ENCODE measurements at regions not wholly inside any gene's neighbourhood (a gene's known extent, or its start where the extent isn't known, plus 50 kb on each side); places are given as distances from the start of the nearest gene placed in this dataset.

- H3K4me3 ChIP-seq (ENCODE audit: low read depth, low read length): no peak overlapping the region
- H3K36me3 ChIP-seq: no peaks in the 10 kb centered on the region
- TF ChIP-seq, protein P1, sequence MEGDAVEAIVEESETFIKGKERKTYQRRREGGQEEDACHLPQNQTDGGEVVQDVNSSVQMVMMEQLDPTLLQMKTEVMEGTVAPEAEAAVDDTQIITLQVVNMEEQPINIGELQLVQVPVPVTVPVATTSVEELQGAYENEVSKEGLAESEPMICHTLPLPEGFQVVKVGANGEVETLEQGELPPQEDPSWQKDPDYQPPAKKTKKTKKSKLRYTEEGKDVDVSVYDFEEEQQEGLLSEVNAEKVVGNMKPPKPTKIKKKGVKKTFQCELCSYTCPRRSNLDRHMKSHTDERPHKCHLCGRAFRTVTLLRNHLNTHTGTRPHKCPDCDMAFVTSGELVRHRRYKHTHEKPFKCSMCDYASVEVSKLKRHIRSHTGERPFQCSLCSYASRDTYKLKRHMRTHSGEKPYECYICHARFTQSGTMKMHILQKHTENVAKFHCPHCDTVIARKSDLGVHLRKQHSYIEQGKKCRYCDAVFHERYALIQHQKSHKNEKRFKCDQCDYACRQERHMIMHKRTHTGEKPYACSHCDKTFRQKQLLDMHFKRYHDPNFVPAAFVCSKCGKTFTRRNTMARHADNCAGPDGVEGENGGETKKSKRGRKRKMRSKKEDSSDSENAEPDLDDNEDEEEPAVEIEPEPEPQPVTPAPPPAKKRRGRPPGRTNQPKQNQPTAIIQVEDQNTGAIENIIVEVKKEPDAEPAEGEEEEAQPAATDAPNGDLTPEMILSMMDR (IDR thresholded peaks at IDR 0.05; ENCODE audit: low read depth, low read length): no peak
- no peak for DNase-seq
- H3K27me3 ChIP-seq: no peaks in the 10 kb centered on the region
- H3K9me3 ChIP-seq: no peaks in the 10 kb centered on the region
- H3K4me1 ChIP-seq: no peaks in the 10 kb centered on the region
These were observed 135.7 kb upstream of the C16orf82 start for GRCh38 chr16:26930786-26931581.

DNA sequence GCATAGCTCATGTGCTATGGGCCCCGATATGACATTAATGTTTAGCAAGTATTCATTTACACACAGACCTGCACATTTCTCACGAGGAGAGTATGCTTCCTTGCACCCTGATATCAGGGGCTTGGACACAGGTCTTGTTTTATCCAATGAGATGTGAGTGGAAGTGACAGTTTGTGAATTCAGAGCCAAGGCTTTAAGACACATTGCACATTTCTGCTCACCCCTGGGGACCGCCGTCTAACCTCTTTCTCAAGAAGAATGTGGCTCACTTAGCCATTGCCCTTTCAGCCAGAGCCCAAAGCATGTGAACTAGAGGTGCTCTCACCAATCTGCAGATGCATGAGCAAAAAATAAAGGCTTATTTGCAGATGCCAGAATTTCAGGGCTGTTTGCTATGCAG lies 116.1 kb upstream of the C16orf82 start:
- no peaks in the 10 kb centered on the region for H3K36me3 ChIP-seq
- TF ChIP-seq, protein P1 (IDR thresholded peaks at IDR 0.05; ENCODE audit: low read depth, low read length): no peak
- DNase-seq: no peak
- H3K27me3 ChIP-seq: no peaks in the 10 kb centered on the region
- H3K9me3 ChIP-seq: no peaks in the 10 kb centered on the region
- no peak overlapping the region for H3K4me3 ChIP-seq (ENCODE audit: low read depth, low read length)
- H3K4me1 ChIP-seq: no peaks in the 10 kb centered on the region

DNA sequence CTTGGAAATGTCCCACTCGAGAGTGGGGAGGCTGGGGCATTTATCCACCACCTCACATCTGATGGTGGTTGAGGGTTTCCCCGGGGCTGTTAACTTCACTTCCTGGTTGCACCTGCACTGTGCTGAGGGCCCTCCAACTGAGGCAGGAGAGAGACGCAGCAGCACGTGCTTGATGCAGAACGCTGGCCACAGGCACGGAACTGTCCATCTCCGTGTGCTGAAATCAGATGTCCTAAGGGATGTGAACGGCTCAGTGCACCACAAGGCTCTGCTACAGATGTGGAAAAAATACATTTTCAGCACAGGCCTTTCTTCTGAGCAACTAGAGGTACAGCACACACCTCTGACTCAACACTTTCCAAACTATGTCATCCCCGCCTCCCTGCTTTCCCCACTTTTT lies 114.8 kb upstream of the C16orf82 start:
- Histone ChIP-seq H3K4me1 (no peaks in the 10 kb centered on the region), H3K4me3 (ENCODE audit: low read depth, low read length) (no peak overlapping the region), H3K36me3 (no peaks in the 10 kb centered on the region), H3K27me3 (no peaks in the 10 kb centered on the region), H3K9me3 (no peaks in the 10 kb centered on the region)
- no peak for DNase-seq
- TF ChIP-seq, protein P1 (IDR thresholded peaks at IDR 0.05; ENCODE audit: low read depth, low read length): no peak

DNA sequence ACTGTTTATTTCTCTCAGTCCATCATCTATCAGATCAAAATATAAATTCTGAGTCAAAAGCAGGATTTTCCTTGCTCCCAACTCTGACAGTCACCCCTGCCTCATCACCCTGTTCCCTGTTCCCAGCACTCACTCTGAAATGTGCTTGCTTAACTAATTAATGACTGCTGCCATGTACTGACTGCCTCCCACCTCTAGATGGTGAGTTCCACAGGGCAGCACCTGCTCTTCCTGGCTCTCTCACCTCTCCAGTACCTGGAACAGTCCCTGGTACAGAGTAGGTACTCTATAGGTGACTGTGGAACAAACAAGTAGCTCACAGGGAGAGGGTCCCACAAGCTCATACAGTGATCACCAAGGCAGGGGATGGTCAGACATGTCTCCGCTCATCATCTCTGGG lies 114.3 kb upstream of the C16orf82 start:
- no peaks in the 10 kb centered on the region for H3K36me3 ChIP-seq

DNA sequence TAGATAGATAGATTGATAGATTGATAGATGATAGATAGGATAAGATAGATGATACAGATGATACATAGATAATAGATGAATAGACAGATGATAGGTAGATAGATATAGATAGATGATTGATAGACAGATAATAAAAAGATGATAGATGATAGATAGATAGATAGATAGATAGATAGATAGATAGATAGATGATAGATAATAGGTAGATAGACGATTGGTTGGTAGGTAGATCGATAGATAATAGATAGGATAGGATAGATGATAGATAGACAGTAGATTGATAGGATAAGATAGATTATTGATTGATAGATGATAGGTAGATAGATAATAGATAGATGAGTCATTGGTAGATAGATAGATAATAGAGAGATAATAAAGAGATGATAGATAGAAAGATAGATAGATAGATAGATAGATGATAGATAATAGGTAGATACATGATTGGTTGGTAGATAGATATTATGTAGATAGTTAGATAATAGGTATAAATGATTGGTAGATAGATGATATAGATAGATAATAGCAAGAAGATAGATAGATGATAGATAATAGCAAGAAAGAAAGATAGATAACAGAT lies 109.4 kb upstream of the C16orf82 start:
- TF ChIP-seq, protein P1 (IDR thresholded peaks at IDR 0.05; ENCODE audit: low read depth, low read length): no peak
- no peak overlapping the region for H3K4me3 ChIP-seq (ENCODE audit: low read depth, low read length)

More for the DNA sequence above, 114.3 kb upstream of the C16orf82 start:
- H3K9me3 ChIP-seq: no peaks in the 10 kb centered on the region
- no peaks in the 10 kb centered on the region for H3K4me1 ChIP-seq
- TF ChIP-seq, protein P1 (IDR thresholded peaks at IDR 0.05; ENCODE audit: low read depth, low read length): no peak
- H3K27me3 ChIP-seq: no peaks in the 10 kb centered on the region
- no peak overlapping the region for H3K4me3 ChIP-seq (ENCODE audit: low read depth, low read length)
- no peak for DNase-seq

GRCh38 chr16:26959416-26960009 lies 107.2 kb upstream of the C16orf82 start:
- no peak overlapping the region for H3K4me3 ChIP-seq (ENCODE audit: low read depth, low read length)
- no peaks in the 10 kb centered on the region for H3K4me1 ChIP-seq
- H3K27me3 ChIP-seq: no peaks in the 10 kb centered on the region
- no peaks in the 10 kb centered on the region for H3K36me3 ChIP-seq
- no peak for DNase-seq
- TF ChIP-seq, protein P1 (IDR thresholded peaks at IDR 0.05; ENCODE audit: low read depth, low read length): no peak
- H3K9me3 ChIP-seq: no peaks in the 10 kb centered on the region

More for the DNA sequence above, 109.4 kb upstream of the C16orf82 start:
- Histone ChIP-seq H3K4me1 (no peaks in the 10 kb centered on the region), H3K36me3 (no peaks in the 10 kb centered on the region), H3K27me3 (no peaks in the 10 kb centered on the region), H3K9me3 (no peaks in the 10 kb centered on the region)
- DNase-seq: no peak
